Astrocyte of the cerebellum (primary cell): ENCODE measurements at regions not wholly inside any gene's neighbourhood (a gene's known extent, or its start where the extent isn't known, plus 50 kb on each side); places are given as distances from the start of the nearest gene placed in this dataset.

Experiments used
- DNase-seq: peaks from one replicate; pipeline ENCODE4 v3.0.0-alpha.2; 2011; ENCODE audit warnings: low read depth
- H3K4me3 ChIP-seq: 2 replicates; pipeline ENCODE4 v1.5.1; 2011; ENCODE audit warnings: mild to moderate bottlenecking, low read depth, low read length, moderate library complexity
- in situ Hi-C: cut with HindIII; loops from 2 replicates; pipeline ENCODE4 v1.10.0; 2017; ENCODE audit warnings: low sequenced_read_pairs
- TF ChIP-seq, protein P1 (sequence below): IDR thresholded peaks from 2 replicates; pipeline ENCODE4 v1.5.1; 2012; ENCODE audit warnings: low read length, low read depth, moderate library complexity, mild to moderate bottlenecking; ENCODE audit errors: missing control alignments

DNA sequence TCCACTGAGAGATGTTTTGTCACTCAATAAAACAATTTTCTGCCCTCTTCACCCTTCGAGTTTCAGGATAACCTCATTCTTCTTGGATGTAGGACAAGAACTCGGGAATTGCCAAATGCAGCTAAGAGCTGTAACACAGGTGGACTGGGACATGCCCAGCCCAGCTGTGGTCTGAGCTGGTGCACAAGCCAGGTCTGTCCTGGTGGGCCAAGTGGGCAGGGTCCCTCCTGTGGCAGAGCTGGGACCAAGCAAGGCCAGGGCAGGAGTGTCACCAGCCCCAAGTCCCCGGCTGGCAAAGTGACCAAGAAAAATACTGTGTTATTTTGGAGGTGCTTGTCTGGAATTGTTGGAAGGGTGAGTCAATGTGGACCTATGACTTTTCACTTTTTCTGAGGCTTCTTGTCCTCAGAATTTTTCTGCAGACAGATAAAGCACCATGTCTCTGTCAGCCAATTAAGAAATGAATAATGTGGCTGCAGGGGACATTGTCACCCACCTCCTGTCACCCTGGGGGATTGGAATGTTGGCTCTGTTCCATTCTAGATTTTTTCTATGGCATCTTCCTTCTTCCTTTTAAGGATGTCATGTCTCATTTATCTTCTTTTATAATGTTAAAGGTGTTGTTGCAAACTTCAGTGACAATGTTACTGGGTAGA, 645.2 kb upstream of the EPHA6 start:
- TF ChIP-seq, protein P1, sequence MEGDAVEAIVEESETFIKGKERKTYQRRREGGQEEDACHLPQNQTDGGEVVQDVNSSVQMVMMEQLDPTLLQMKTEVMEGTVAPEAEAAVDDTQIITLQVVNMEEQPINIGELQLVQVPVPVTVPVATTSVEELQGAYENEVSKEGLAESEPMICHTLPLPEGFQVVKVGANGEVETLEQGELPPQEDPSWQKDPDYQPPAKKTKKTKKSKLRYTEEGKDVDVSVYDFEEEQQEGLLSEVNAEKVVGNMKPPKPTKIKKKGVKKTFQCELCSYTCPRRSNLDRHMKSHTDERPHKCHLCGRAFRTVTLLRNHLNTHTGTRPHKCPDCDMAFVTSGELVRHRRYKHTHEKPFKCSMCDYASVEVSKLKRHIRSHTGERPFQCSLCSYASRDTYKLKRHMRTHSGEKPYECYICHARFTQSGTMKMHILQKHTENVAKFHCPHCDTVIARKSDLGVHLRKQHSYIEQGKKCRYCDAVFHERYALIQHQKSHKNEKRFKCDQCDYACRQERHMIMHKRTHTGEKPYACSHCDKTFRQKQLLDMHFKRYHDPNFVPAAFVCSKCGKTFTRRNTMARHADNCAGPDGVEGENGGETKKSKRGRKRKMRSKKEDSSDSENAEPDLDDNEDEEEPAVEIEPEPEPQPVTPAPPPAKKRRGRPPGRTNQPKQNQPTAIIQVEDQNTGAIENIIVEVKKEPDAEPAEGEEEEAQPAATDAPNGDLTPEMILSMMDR: no peak
- in situ Hi-C loops: no loop called here
- no peak for DNase-seq
- H3K4me3 ChIP-seq: no peak overlapping the region

DNA sequence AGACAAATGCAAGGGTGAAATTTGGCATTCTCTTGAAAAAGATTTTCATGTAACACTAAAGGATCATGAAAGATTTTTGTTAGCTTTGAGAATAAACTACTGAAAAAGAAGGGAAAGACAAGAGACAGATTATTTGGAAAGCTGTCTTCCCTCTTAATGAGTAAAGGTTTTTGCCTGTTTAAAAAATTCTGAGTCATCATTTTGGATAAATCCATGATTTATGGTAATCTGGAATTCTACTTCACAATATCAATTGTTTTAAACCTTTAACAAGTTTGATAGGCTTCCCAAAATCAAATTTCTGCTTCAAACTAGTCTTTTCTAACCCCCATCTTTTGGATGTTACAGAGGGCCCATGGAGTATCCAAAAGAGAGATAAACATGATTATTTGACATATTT, 641.5 kb upstream of the EPHA6 start:
- TF ChIP-seq, protein P1: no peak
- DNase-seq: no peak
- in situ Hi-C loops: no loop called here
- no peak overlapping the region for H3K4me3 ChIP-seq

DNA sequence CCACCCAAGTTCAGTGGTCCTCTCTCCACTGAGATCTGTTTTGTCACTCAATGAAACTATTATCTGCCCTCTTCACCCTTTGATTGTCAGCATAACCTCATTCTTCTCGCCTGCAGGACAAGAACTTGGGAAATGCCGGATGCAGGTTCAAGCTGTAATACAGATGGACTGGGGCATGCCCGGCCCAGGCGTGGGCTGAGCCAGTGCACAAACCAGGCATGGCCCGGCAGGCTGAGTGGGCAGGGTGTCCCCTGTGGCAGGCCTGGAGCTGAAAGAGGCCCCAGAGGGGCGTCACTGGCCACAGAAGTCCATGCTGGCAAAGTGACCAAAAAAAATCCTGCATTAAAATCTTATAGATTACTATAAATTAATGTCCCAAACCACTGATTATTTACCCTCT, 638.9 kb upstream of the EPHA6 start:
- TF ChIP-seq, protein P1: no peak
- DNase-seq: no peak
- in situ Hi-C loops: no loop called here
- H3K4me3 ChIP-seq: no peak overlapping the region

GRCh38 chr3:96182756-96183155, 631.6 kb upstream of the EPHA6 start:
- no peak for DNase-seq
- TF ChIP-seq, protein P1: no peak
- in situ Hi-C loops: no loop called here
- H3K4me3 ChIP-seq: no peak overlapping the region

- in situ Hi-C loops: no loop called here
- H3K4me3 ChIP-seq: no peak overlapping the region
- TF ChIP-seq, protein P1: no peak
- DNase-seq: no peak
Measured at GRCh38 chr3:96183871-96184270, 630.5 kb upstream of the EPHA6 start.

DNA sequence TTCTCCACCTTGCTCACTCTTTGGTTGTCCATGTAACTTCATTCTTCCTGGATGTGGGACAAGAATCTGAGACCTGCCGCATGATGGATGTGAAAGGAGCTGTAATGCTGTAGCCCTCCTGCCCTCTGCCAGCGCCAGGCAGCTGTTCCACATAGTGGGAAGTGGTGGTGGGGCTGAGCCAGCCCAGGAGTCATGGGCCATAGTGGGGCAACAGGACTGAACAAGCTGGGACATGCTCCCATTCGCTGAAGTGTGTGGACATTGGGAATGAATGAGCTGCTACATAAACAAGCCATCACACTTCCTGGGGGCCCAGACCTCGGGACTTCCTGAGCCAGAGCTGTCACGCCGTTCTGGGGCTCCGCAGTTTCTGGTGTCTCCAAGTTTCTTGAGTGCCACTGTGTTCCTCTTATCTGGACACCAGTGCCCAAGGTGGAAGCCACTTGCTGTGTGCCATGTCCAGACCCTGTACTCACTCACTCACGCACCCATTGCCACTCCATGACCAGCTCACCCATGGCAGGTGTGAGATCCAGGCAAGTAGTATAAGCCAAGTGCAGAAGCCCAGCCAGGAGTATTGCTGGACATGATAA, 624.3 kb upstream of the EPHA6 start:
- DNase-seq: no peak
- in situ Hi-C loops: no loop called here
- H3K4me3 ChIP-seq: no peak overlapping the region
- TF ChIP-seq, protein P1: no peak
